GM12878 (cell line): ENCODE measurements at regions not wholly inside any gene's neighbourhood (a gene's known extent, or its start where the extent isn't known, plus 50 kb on each side); places are given as distances from the start of the nearest gene placed in this dataset.

Experiments
- ATAC-seq: fragments of 200-7000 bp; cut with Tn5 transposase; 3 replicates; pipeline ENCODE4 v1.9.1; 2020; ENCODE audit warnings: mild to moderate bottlenecking, moderate library complexity
- BruUV-seq: library from RNA; stranded (reverse); fragments of 400-500 nt; replicated peaks from 2 replicates; lab custom pipeline; 2021; lab: Mats Ljungman, UMichigan
- CTCF ChIA-PET: fragments of 300-600 bp; sonication (Branson Sonifier 250); formaldehyde crosslinking; extraction: SDS; loops from one replicate; lab custom pipeline; 2021; ENCODE audit warnings: inconsistent platforms; lab: Yijun Ruan, JAX
- POLR2A ChIA-PET: fragments of 350-600 bp; formaldehyde crosslinking; extraction: SDS; loops from one replicate; lab custom pipeline; 2021; ENCODE audit warnings: inconsistent platforms; lab: Charles Lee
- RAD21 ChIA-PET: fragments of 300-600 bp; sonication (Branson Sonifier 250); formaldehyde crosslinking; loops from one replicate; lab custom pipeline; 2023; ENCODE audit warnings: antibody characterized with exemption; ENCODE audit not compliant: unreplicated experiment; lab: Charles Lee
- SMC1A ChIA-PET: fragments of 300-600 bp; sonication (Branson Sonifier 250); formaldehyde crosslinking; loops from one replicate; lab custom pipeline; 2023; ENCODE audit not compliant: unreplicated experiment, uncharacterized antibody; lab: Charles Lee
- DNase-seq: peaks from one replicate; pipeline ENCODE4 v3.0.0-alpha.2; 2011; ENCODE audit warnings: low read depth, low spot score
- FAIRE-seq: peaks from 3 replicates; lab custom pipeline; 2011; peaks lifted over from hg19 to GRCh38; lab: Jason Lieb, UNC
- H2AFZ ChIP-seq: 2 replicates; pipeline ENCODE4 v1.6.0; 2011; ENCODE audit warnings: low read depth, low read length, control low read depth; ENCODE audit not compliant: control insufficient read depth
- H3K27ac ChIP-seq: 2 replicates; pipeline ENCODE4 v1.5.1; 2011; ENCODE audit warnings: control low read depth; ENCODE audit not compliant: control insufficient read depth, insufficient read depth
- H3K27me3 ChIP-seq, 2 experiments: replicated peaks in 1 of 2; 2 replicates each; pipeline versions ENCODE4 v1.6.0 to v1.6.1; 2011; ENCODE audit warnings: low read length in 1 of 2; ENCODE audit not compliant: control insufficient read depth in 2 of 2, insufficient read depth in 2 of 2
- H3K36me3 ChIP-seq, 2 experiments: 2 replicates each; pipeline ENCODE4 v1.5.1; 2011; ENCODE audit warnings: low read length in 1 of 2; ENCODE audit not compliant: control insufficient read depth in 2 of 2, insufficient read depth in 2 of 2
- H3K4me1 ChIP-seq: 2 replicates; pipeline ENCODE4 v1.6.1; 2011; ENCODE audit warnings: mild to moderate bottlenecking, low read length, moderate library complexity, mixed read lengths; ENCODE audit not compliant: control insufficient read depth, insufficient read depth
- H3K4me2 ChIP-seq: 2 replicates; pipeline ENCODE4 v1.6.0; 2011; ENCODE audit warnings: control low read depth; ENCODE audit not compliant: control insufficient read depth, insufficient read depth
- H3K4me3 ChIP-seq: fragments of 200-600 bp; sonication (generic); 2 replicates; pipeline ENCODE4 v1.5.1; 2016
- H3K79me2 ChIP-seq: 2 replicates; pipeline ENCODE4 v1.6.0; 2011; ENCODE audit warnings: low read length; ENCODE audit not compliant: control insufficient read depth, insufficient read depth
- H3K9ac ChIP-seq: 2 replicates; pipeline ENCODE4 v1.8.0; 2011; ENCODE audit warnings: low read length, control low read depth, mixed read lengths; ENCODE audit not compliant: control insufficient read depth, insufficient read depth
- H3K9me3 ChIP-seq: replicated peaks from 3 replicates; pipeline ENCODE4 v1.5.1; 2011; ENCODE audit warnings: mild to moderate bottlenecking, low read length; ENCODE audit not compliant: control insufficient read depth, insufficient read depth
- H4K20me1 ChIP-seq: 2 replicates; pipeline ENCODE4 v1.6.0; 2011; ENCODE audit not compliant: control insufficient read depth, insufficient read depth
- BCL3 ChIP-seq: IDR thresholded peaks from 2 replicates; pipeline ENCODE4 v1.6.1; 2011; ENCODE audit warnings: borderline replicate concordance, low read depth, mild to moderate bottlenecking, moderate library complexity, low read length; ENCODE audit not compliant: insufficient read depth, poor library complexity, severe bottlenecking
- BRCA1 ChIP-seq: IDR thresholded peaks from 2 replicates; pipeline ENCODE4 v1.6.1; 2011; ENCODE audit warnings: low read depth, low read length, improper control_type of control experiment
- CREB1 ChIP-seq: IDR thresholded peaks from 2 replicates; pipeline ENCODE4 v1.6.1; 2012; ENCODE audit warnings: low read depth, mild to moderate bottlenecking, inconsistent platforms
- ETV6 ChIP-seq, 2 experiments: fragments of 450-650 bp in 1 of 2; IDR thresholded peaks in 1 of 2; conservative IDR thresholded peaks in 1 of 2; 2 replicates each; pipeline ENCODE4 v1.6.1; 2014; ENCODE audit warnings: antibody characterized with exemption in 1 of 2, borderline replicate concordance in 1 of 2, low read depth in 1 of 2, mild to moderate bottlenecking in 1 of 2, moderate library complexity in 1 of 2
- HDGF ChIP-seq: fragments of 450-650 bp; IDR thresholded peaks from 2 replicates; pipeline ENCODE4 v1.6.1; 2016; ENCODE audit warnings: antibody characterized with exemption
- POLR2A ChIP-seq: IDR thresholded peaks from 2 replicates; pipeline ENCODE4 v1.6.1; 2011; ENCODE audit warnings: low read depth, mild to moderate bottlenecking, low read length
- POU2F2 ChIP-seq: IDR thresholded peaks from 3 replicates; pipeline ENCODE4 v1.6.1; 2011; ENCODE audit warnings: low read depth, mild to moderate bottlenecking, low read length, borderline replicate concordance
- RBBP5 ChIP-seq: fragments of 200-600 bp; sonication (generic); conservative IDR thresholded peaks from 2 replicates; pipeline ENCODE4 v1.6.1; 2016
- RELA ChIP-seq: fragments of 450-650 bp; IDR thresholded peaks from 2 replicates; pipeline ENCODE4 v1.8.0; 2014; ENCODE audit warnings: borderline replicate concordance; ENCODE audit not compliant: partially characterized antibody
- SIN3A ChIP-seq: IDR thresholded peaks from 2 replicates; pipeline ENCODE4 v1.6.1; 2012; ENCODE audit warnings: low read depth, low read length, improper control_type of control experiment
- SMC3 ChIP-seq: IDR thresholded peaks from 2 replicates; pipeline ENCODE4 v1.6.1; 2011; ENCODE audit warnings: low read length, improper control_type of control experiment, borderline replicate concordance
- WGBS: methylation state at CpG from one replicate; pipeline ENCODE4 v1.1.6; 2016; ENCODE audit warnings: low lambda C conversion rate; ENCODE audit not compliant: insufficient replicate concordance, insufficient coverage; ENCODE audit errors: missing lambda C conversion rate; 5-methylcytosine and 5-hydroxymethylcytosine counted together
- in situ Hi-C: fragments of 300-500 bp; cut with MboI; formaldehyde crosslinking; loops from 9 replicates; pipeline ENCODE4 v1.14.3; 2018; ENCODE audit warnings: mixed read lengths
- intact Hi-C: fragments of 100-400 bp; cut with micrococcal nuclease; formaldehyde crosslinking; loops from one replicate; pipeline ENCODE4 v1.14.2; 2022; ENCODE audit not compliant: unreplicated experiment
- TF ChIP-seq, protein P1 (sequence below): fragments of 450-650 bp; IDR thresholded peaks from 2 replicates; pipeline ENCODE4 v1.6.1; 2017; ENCODE audit warnings: mild to moderate bottlenecking, low read depth, inconsistent platforms; ENCODE audit not compliant: poor library complexity, severe bottlenecking
- TF ChIP-seq, protein P2 (sequence below): fragments of 150-350 bp; IDR thresholded peaks from 2 replicates; pipeline ENCODE4 v1.6.1; 2014; ENCODE audit warnings: mild to moderate bottlenecking, low read depth, low read length
- TF ChIP-seq, protein P3 (sequence below): fragments of 450-650 bp; IDR thresholded peaks from 2 replicates; pipeline ENCODE4 v1.6.1; 2017; ENCODE audit warnings: mild to moderate bottlenecking, moderate library complexity

GRCh38 chr14:53596853-53597525 lies 359.6 kb downstream of the BMP4 start:
- H3K9ac ChIP-seq: no peak overlapping the region
- H3K36me3 ChIP-seq: no peaks in the 10 kb centered on the region
- no peaks in the 10 kb centered on the region for H3K27me3 ChIP-seq
- H3K4me3 ChIP-seq: no peak overlapping the region
- CTCF ChIA-PET: interaction anchor here (1.5 kb wide), 1 partner anchor 14 kb away, joined by 3 read pairs; no protein-coding TSS in a partner anchor
- H4K20me1 ChIP-seq: no peaks in the 10 kb centered on the region
- BruUV-seq: no TSS peak
- FAIRE-seq (no peak), ATAC-seq (no peak), DNase-seq (no peak)
- no peak overlapping the region for H3K4me2 ChIP-seq
- WGBS: 40% methylated on average over 7 of the region's 7 CpGs
- RAD21 ChIA-PET: interaction anchor here (1.9 kb wide), 1 partner anchor 26 kb away, joined by 6 read pairs; no protein-coding TSS in a partner anchor
- no peak overlapping the region for H3K27ac ChIP-seq
- SMC1A ChIA-PET: interaction anchor here (0.6 to 1.2 kb wide), 3 partner anchors 13 to 122 kb away, joined by 3 read pairs; no protein-coding TSS in a partner anchor
- H3K79me2 ChIP-seq: no peaks in the 10 kb centered on the region
- H2AFZ ChIP-seq: no peak overlapping the region
- H3K4me1 ChIP-seq: no peaks in the 10 kb centered on the region
- intact Hi-C loops: no loop called here
- in situ Hi-C loops: no loop called here
- POLR2A ChIA-PET: no interaction called here
- H3K9me3 ChIP-seq: no peaks in the 10 kb centered on the region
- TF ChIP-seq POU2F2 (no peak), SIN3A (no peak), POLR2A (no peak), BCL3 (no peak), HDGF (no peak), CREB1 (no peak), RELA (no peak), RBBP5 (no peak), ETV6 (conservative IDR thresholded peaks at IDR 0.05 in 1 of 2, IDR thresholded peaks at IDR 0.05 in 1 of 2; ENCODE audit: borderline replicate concordance in 1 of 2, low read depth in 1 of 2) (no peak), BRCA1 (no peak), SMC3 (no peak)
- TF ChIP-seq, protein P1, sequence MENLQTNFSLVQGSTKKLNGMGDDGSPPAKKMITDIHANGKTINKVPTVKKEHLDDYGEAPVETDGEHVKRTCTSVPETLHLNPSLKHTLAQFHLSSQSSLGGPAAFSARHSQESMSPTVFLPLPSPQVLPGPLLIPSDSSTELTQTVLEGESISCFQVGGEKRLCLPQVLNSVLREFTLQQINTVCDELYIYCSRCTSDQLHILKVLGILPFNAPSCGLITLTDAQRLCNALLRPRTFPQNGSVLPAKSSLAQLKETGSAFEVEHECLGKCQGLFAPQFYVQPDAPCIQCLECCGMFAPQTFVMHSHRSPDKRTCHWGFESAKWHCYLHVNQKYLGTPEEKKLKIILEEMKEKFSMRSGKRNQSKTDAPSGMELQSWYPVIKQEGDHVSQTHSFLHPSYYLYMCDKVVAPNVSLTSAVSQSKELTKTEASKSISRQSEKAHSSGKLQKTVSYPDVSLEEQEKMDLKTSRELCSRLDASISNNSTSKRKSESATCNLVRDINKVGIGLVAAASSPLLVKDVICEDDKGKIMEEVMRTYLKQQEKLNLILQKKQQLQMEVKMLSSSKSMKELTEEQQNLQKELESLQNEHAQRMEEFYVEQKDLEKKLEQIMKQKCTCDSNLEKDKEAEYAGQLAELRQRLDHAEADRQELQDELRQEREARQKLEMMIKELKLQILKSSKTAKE: no peak
- TF ChIP-seq, protein P2, sequence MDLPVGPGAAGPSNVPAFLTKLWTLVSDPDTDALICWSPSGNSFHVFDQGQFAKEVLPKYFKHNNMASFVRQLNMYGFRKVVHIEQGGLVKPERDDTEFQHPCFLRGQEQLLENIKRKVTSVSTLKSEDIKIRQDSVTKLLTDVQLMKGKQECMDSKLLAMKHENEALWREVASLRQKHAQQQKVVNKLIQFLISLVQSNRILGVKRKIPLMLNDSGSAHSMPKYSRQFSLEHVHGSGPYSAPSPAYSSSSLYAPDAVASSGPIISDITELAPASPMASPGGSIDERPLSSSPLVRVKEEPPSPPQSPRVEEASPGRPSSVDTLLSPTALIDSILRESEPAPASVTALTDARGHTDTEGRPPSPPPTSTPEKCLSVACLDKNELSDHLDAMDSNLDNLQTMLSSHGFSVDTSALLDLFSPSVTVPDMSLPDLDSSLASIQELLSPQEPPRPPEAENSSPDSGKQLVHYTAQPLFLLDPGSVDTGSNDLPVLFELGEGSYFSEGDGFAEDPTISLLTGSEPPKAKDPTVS: no peak
- TF ChIP-seq, protein P3, sequence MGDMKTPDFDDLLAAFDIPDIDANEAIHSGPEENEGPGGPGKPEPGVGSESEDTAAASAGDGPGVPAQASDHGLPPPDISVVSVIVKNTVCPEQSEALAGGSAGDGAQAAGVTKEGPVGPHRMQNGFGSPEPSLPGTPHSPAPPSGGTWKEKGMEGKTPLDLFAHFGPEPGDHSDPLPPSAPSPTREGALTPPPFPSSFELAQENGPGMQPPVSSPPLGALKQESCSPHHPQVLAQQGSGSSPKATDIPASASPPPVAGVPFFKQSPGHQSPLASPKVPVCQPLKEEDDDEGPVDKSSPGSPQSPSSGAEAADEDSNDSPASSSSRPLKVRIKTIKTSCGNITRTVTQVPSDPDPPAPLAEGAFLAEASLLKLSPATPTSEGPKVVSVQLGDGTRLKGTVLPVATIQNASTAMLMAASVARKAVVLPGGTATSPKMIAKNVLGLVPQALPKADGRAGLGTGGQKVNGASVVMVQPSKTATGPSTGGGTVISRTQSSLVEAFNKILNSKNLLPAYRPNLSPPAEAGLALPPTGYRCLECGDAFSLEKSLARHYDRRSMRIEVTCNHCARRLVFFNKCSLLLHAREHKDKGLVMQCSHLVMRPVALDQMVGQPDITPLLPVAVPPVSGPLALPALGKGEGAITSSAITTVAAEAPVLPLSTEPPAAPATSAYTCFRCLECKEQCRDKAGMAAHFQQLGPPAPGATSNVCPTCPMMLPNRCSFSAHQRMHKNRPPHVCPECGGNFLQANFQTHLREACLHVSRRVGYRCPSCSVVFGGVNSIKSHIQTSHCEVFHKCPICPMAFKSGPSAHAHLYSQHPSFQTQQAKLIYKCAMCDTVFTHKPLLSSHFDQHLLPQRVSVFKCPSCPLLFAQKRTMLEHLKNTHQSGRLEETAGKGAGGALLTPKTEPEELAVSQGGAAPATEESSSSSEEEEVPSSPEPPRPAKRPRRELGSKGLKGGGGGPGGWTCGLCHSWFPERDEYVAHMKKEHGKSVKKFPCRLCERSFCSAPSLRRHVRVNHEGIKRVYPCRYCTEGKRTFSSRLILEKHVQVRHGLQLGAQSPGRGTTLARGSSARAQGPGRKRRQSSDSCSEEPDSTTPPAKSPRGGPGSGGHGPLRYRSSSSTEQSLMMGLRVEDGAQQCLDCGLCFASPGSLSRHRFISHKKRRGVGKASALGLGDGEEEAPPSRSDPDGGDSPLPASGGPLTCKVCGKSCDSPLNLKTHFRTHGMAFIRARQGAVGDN: no peak
